H1 (cell line): ENCODE measurements at regions not wholly inside any gene's neighbourhood (a gene's known extent, or its start where the extent isn't known, plus 50 kb on each side); places are given as distances from the start of the nearest gene placed in this dataset.
A peak's percentile ranks its signal among the peaks of the same experiment; 100 is the strongest.

Source experiments
- CTCF ChIA-PET: fragments of 300-600 bp; sonication (Branson Sonifier 250); formaldehyde crosslinking; loops from one replicate; lab custom pipeline; 2021; ENCODE audit not compliant: partially characterized antibody; lab: Charles Lee
- POLR2A ChIA-PET: fragments of 300-600 bp; sonication (Branson Sonifier 250); formaldehyde crosslinking; loops from one replicate; lab custom pipeline; 2021; ENCODE audit warnings: inconsistent platforms; ENCODE audit not compliant: partially characterized antibody; lab: Charles Lee
- DNase-seq, 2 experiments: peaks; one replicate each; pipeline versions ENCODE4 v3.0.0 to v3.0.0-alpha.2; 2010 to 2022; ENCODE audit warnings: low spot score in 2 of 2, low read depth in 1 of 2, mixed read lengths in 1 of 2
- FAIRE-seq: peaks from 2 replicates; lab custom pipeline; 2011; peaks lifted over from hg19 to GRCh38; lab: Jason Lieb, UNC
- H2AFZ ChIP-seq: 2 replicates; pipeline ENCODE4 v1.8.1; 2012; ENCODE audit warnings: low read length, inconsistent platforms
- H2AK5ac ChIP-seq: 2 replicates; pipeline ENCODE4 v1.6.1; 2013; ENCODE audit warnings: low read depth, low read length
- H2BK120ac ChIP-seq: replicated peaks from 2 replicates; pipeline ENCODE3; 2013; ENCODE audit warnings: low read depth, low read length, inconsistent platforms
- H2BK12ac ChIP-seq: 2 replicates; pipeline ENCODE4 v1.6.1; 2013; ENCODE audit warnings: low read depth, low read length
- H2BK15ac ChIP-seq: 2 replicates; pipeline ENCODE4 v1.6.1; 2013; ENCODE audit warnings: low read length
- H2BK20ac ChIP-seq: 2 replicates; pipeline ENCODE4 v1.6.1; 2013; ENCODE audit warnings: low read length
- H2BK5ac ChIP-seq: 2 replicates; pipeline ENCODE4 v1.6.1; 2013; ENCODE audit warnings: low read depth, low read length
- H3K14ac ChIP-seq: 2 replicates; pipeline ENCODE4 v1.6.1; 2013; ENCODE audit warnings: inconsistent platforms; ENCODE audit not compliant: insufficient read length
- H3K18ac ChIP-seq: 2 replicates; pipeline ENCODE4 v1.6.1; 2013; ENCODE audit warnings: low read length; ENCODE audit errors: extremely low read depth
- H3K23ac ChIP-seq: 2 replicates; pipeline ENCODE4 v1.6.1; 2013; ENCODE audit warnings: inconsistent platforms; ENCODE audit not compliant: insufficient read length
- H3K23me2 ChIP-seq: 2 replicates; pipeline ENCODE4 v1.6.1; 2013; ENCODE audit warnings: low read depth, low read length
- H3K27ac ChIP-seq: 2 replicates; pipeline ENCODE4 v1.6.1; 2011; ENCODE audit warnings: low read depth, low read length, inconsistent platforms
- H3K27me3 ChIP-seq, 4 experiments: replicated peaks in 1 of 4; 1 replicate in 1 of 4; 2 replicates in 3 of 4; pipeline versions ENCODE4 v1.6.1 to v1.8.1; 2011 to 2013; ENCODE audit warnings: low read length in 3 of 4, mild to moderate bottlenecking in 3 of 4, inconsistent platforms in 2 of 4, mixed read lengths in 2 of 4, moderate library complexity in 1 of 4; ENCODE audit not compliant: control insufficient read depth in 3 of 4, insufficient read depth in 3 of 4; ENCODE audit errors: extremely low read depth in 1 of 4
- H3K36me3 ChIP-seq, 4 experiments: 2 replicates each; pipeline versions ENCODE4 v1.6.1 to v1.8.1; 2011 to 2013; ENCODE audit warnings: mild to moderate bottlenecking in 4 of 4, low read length in 3 of 4, moderate library complexity in 2 of 4, control low read depth in 1 of 4, inconsistent platforms in 1 of 4; ENCODE audit not compliant: insufficient read depth in 4 of 4, control insufficient read depth in 2 of 4
- H3K4ac ChIP-seq: replicated peaks from 2 replicates; pipeline ENCODE3; 2013; ENCODE audit warnings: low read length, low read depth, mixed read lengths, inconsistent platforms; ENCODE audit not compliant: insufficient read length
- H3K4me1 ChIP-seq, 4 experiments: replicated peaks in 1 of 4; 1 replicate in 1 of 4; 2 replicates in 3 of 4; pipeline versions ENCODE4 v1.6.1 to v1.8.1; 2011 to 2013; ENCODE audit warnings: low read length in 3 of 4, inconsistent platforms in 2 of 4, mixed read lengths in 1 of 4; ENCODE audit not compliant: insufficient read depth in 4 of 4, control insufficient read depth in 3 of 4
- H3K4me2 ChIP-seq, 2 experiments: 2 replicates each; pipeline versions ENCODE4 v1.6.1 to v1.8.1; 2011 to 2013; ENCODE audit warnings: low read depth in 2 of 2, low read length in 2 of 2, control low read depth in 1 of 2, inconsistent platforms in 1 of 2, mild to moderate bottlenecking in 1 of 2; ENCODE audit not compliant: insufficient read depth in 1 of 2
- H3K4me3 ChIP-seq, 4 experiments: fragments of 200-600, 300-600 bp in 1 of 4; sonication (generic), shearing (Covaris generic), sonication (Bioruptor Twin) in 1 of 4; 2 replicates each; pipeline versions ENCODE4 v1.5.1 to v1.8.1; 2011 to 2016; ENCODE audit warnings: low read length in 4 of 4, low read depth in 3 of 4, control low read depth in 2 of 4, inconsistent platforms in 2 of 4, mild to moderate bottlenecking in 2 of 4, mixed read lengths in 1 of 4, moderate library complexity in 1 of 4; ENCODE audit not compliant: insufficient read depth in 2 of 4; ENCODE audit errors: extremely low read depth in 1 of 4
- H3K56ac ChIP-seq: replicated peaks from 2 replicates; pipeline ENCODE3; 2013; ENCODE audit warnings: low read depth, mild to moderate bottlenecking, mixed read lengths, low read length, inconsistent platforms; ENCODE audit not compliant: insufficient read length
- H3K79me1 ChIP-seq: 2 replicates; pipeline ENCODE4 v1.6.1; 2013; ENCODE audit warnings: low read depth, low read length, control low read depth
- H3K79me2 ChIP-seq, 2 experiments: 2 replicates each; pipeline versions ENCODE4 v1.6.1 to v1.8.1; 2012 to 2013; ENCODE audit warnings: low read length in 2 of 2, mild to moderate bottlenecking in 2 of 2, inconsistent platforms in 1 of 2; ENCODE audit not compliant: insufficient read depth in 2 of 2, control insufficient read depth in 1 of 2
- H3K9ac ChIP-seq, 4 experiments: replicated peaks in 1 of 4; 1 replicate in 1 of 4; 2 replicates in 3 of 4; pipeline versions ENCODE4 v1.6.1 to v1.8.1; 2011 to 2013; ENCODE audit warnings: low read depth in 3 of 4, low read length in 3 of 4, control low read depth in 2 of 4, mild to moderate bottlenecking in 2 of 4, moderate library complexity in 2 of 4, inconsistent platforms in 1 of 4; ENCODE audit errors: extremely low read depth in 1 of 4
- H3K9me3 ChIP-seq, 2 experiments: 2 replicates each; pipeline versions ENCODE4 v1.6.1 to v1.8.1; 2012 to 2013; ENCODE audit warnings: mild to moderate bottlenecking in 2 of 2, moderate library complexity in 2 of 2, control low read depth in 1 of 2, inconsistent platforms in 1 of 2, low read depth in 1 of 2, low read length in 1 of 2, mixed read lengths in 1 of 2; ENCODE audit not compliant: insufficient read depth in 2 of 2
- H4K20me1 ChIP-seq, 2 experiments: replicated peaks in 1 of 2; 2 replicates each; pipeline versions ENCODE3 to v1.8.1; 2011 to 2013; ENCODE audit warnings: inconsistent platforms in 2 of 2, low read length in 2 of 2, mild to moderate bottlenecking in 1 of 2; ENCODE audit not compliant: insufficient read depth in 2 of 2, control insufficient read depth in 1 of 2
- H4K5ac ChIP-seq: 2 replicates; pipeline ENCODE4 v1.6.1; 2013; ENCODE audit warnings: low read length, low read depth, mixed read lengths, inconsistent platforms; ENCODE audit not compliant: insufficient read length
- H4K8ac ChIP-seq: 2 replicates; pipeline ENCODE4 v1.8.0; 2013; ENCODE audit warnings: mild to moderate bottlenecking, moderate library complexity, low read length, inconsistent platforms; ENCODE audit not compliant: insufficient read depth; ENCODE audit errors: extremely low read depth
- H4K91ac ChIP-seq: replicated peaks from 2 replicates; pipeline ENCODE3; 2013; ENCODE audit warnings: low read length, mixed read lengths, inconsistent platforms; ENCODE audit not compliant: insufficient read length
- CEBPB ChIP-seq: IDR thresholded peaks from 2 replicates; pipeline ENCODE4 v1.6.1; 2012; ENCODE audit warnings: low read depth, low read length
- EP300 ChIP-seq, 2 experiments: IDR thresholded peaks; 1 replicate in 1 of 2; 2 replicates in 1 of 2; pipeline ENCODE4 v1.6.1; 2011 to 2012; ENCODE audit warnings: low read depth in 2 of 2, low read length in 2 of 2, mild to moderate bottlenecking in 2 of 2, borderline replicate concordance in 1 of 2, inconsistent platforms in 1 of 2, moderate library complexity in 1 of 2
- FOSL1 ChIP-seq: IDR thresholded peaks from 2 replicates; pipeline ENCODE4 v1.6.1; 2011; ENCODE audit warnings: mild to moderate bottlenecking, low read depth, low read length, moderate library complexity; ENCODE audit not compliant: insufficient read depth
- HDAC6 ChIP-seq: IDR thresholded peaks from one replicate; pipeline ENCODE4 v1.7.1; 2012; ENCODE audit warnings: low read depth, mild to moderate bottlenecking, inconsistent platforms, low read length, moderate library complexity
- KDM4A ChIP-seq: IDR thresholded peaks from one replicate; pipeline ENCODE4 v1.7.1; 2012; ENCODE audit warnings: low read depth, mild to moderate bottlenecking, moderate library complexity, low read length, inconsistent platforms; ENCODE audit not compliant: severe bottlenecking
- NRF1 ChIP-seq: IDR thresholded peaks from 2 replicates; pipeline ENCODE4 v1.6.1; 2011; ENCODE audit warnings: mild to moderate bottlenecking, low read depth, low read length, improper control_type of control experiment
- POU5F1 ChIP-seq: IDR thresholded peaks from 2 replicates; pipeline ENCODE4 v1.6.1; 2011; ENCODE audit warnings: low read depth, mild to moderate bottlenecking, low read length, moderate library complexity
- SIX5 ChIP-seq: IDR thresholded peaks from 2 replicates; pipeline ENCODE4 v1.6.1; 2011; ENCODE audit warnings: mild to moderate bottlenecking, low read depth, low read length
- SUZ12 ChIP-seq: fragments of 200-600 bp; sonication (generic); IDR thresholded peaks from 2 replicates; pipeline ENCODE4 v1.6.1; 2012; ENCODE audit warnings: mild to moderate bottlenecking, inconsistent platforms, low read length, moderate library complexity, mixed read lengths
- TAF1 ChIP-seq: IDR thresholded peaks from 2 replicates; pipeline ENCODE4 v1.6.1; 2011; ENCODE audit warnings: mild to moderate bottlenecking, low read depth, low read length
- ZNF274 ChIP-seq: IDR thresholded peaks from 2 replicates; pipeline ENCODE4 v1.7.0; 2012; ENCODE audit warnings: low read length, borderline replicate concordance; ENCODE audit errors: extremely low read depth
- WGBS, 2 experiments: shearing (Covaris generic) in 1 of 2; methylation state at CpG; one replicate each; pipeline versions ENCODE4 v1.1.6 to v1.1.7; 2013 to 2015; ENCODE audit warnings: low lambda C conversion rate in 2 of 2, mixed read lengths in 2 of 2, inconsistent platforms in 1 of 2, low coverage in 1 of 2, missing lambda C conversion rate in 1 of 2; ENCODE audit not compliant: insufficient replicate concordance in 2 of 2, insufficient coverage in 1 of 2, insufficient read length in 1 of 2; ENCODE audit errors: extremely low coverage in 1 of 2, missing lambda C conversion rate in 1 of 2; 5-methylcytosine and 5-hydroxymethylcytosine counted together
- TF ChIP-seq, protein P1 (sequence below): IDR thresholded peaks from 2 replicates; pipeline ENCODE4 v1.6.1; 2011; ENCODE audit warnings: low read depth, mild to moderate bottlenecking, low read length; ENCODE audit not compliant: insufficient read depth

DNA sequence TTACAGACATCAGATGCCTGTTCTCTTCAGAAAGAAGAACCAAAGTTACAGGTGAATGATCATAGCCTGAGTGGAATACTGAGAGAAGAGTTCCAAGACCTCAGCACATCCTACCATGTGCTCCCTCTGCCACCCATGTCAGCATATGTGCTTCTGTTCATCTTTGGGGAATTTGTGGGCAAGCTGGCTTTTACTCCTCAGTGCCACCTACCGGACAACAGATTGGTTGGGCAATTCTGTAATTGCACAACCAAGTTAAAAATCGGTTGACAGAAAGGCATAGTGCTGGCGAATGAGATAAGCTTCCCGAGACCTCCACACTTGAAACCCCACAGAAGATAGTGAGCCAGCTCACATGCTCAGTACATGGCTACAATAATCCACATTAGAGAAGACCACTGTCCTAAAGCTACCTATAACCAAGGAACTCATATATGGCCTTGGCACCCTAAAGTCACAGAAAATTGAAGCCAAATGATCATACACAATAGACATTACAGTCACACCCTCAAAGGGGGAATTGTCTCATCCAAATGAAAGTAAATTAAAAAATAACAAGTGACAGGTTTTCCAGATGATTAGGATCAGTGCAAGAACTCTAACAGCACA is 1238.0 kb upstream of the NUDT12 start:
- H3K4me2 ChIP-seq = no peak overlapping the region
- no peak overlapping the region for H2BK12ac ChIP-seq
- H4K5ac ChIP-seq = no peak overlapping the region
- peak; percentile 42 for FAIRE-seq
- 83% methylated on average over 4 of the region's 4 CpGs; no CpG with 5 or more reads in 1 of the 2 experiments for WGBS, 2 experiments
- H2AK5ac ChIP-seq = no peak overlapping the region
- H3K56ac ChIP-seq = no peak overlapping the region
- H4K91ac ChIP-seq = no peak overlapping the region
- no peak overlapping the region for H3K4me3 ChIP-seq
- no peaks in the 10 kb centered on the region for H3K9me3 ChIP-seq
- POLR2A ChIA-PET = no interaction called here
- H4K8ac ChIP-seq = no peak overlapping the region
- H2BK5ac ChIP-seq = no peak overlapping the region
- H2BK120ac ChIP-seq = no peak overlapping the region
- H3K36me3 ChIP-seq = no peaks in the 10 kb centered on the region
- DNase-seq = peak in 1 of 2 experiments; percentile 2
- no peaks in the 10 kb centered on the region for H3K27me3 ChIP-seq
- CTCF ChIA-PET = interaction anchor here (0.7 to 2.2 kb wide), 12 partner anchors 8 to 212 kb away, joined by 3 to 10 read pairs (median 3); no protein-coding TSS in a partner anchor
- no peak overlapping the region for H3K23ac ChIP-seq
- H2BK15ac ChIP-seq = no peak overlapping the region
- H3K79me1 ChIP-seq = no peaks in the 10 kb centered on the region
- no peaks in the 10 kb centered on the region for H3K23me2 ChIP-seq
- no peak overlapping the region for H3K14ac ChIP-seq
- no peak overlapping the region for H2AFZ ChIP-seq
- H3K79me2 ChIP-seq = no peaks in the 10 kb centered on the region
- H4K20me1 ChIP-seq = no peaks in the 10 kb centered on the region
- no peak overlapping the region for H3K18ac ChIP-seq
- no peak overlapping the region for H3K4ac ChIP-seq
- H3K4me1 ChIP-seq = no peaks in the 10 kb centered on the region
- no peak overlapping the region for H3K27ac ChIP-seq
- no peak overlapping the region for H3K9ac ChIP-seq
- H2BK20ac ChIP-seq = no peak overlapping the region
- TF ChIP-seq HDAC6 (no peak), EP300 (IDR thresholded peaks at IDR 0.05; ENCODE audit: borderline replicate concordance in 1 of 2, low read depth in 2 of 2, low read length in 2 of 2) (no peak), SIX5 (no peak), KDM4A (no peak), POU5F1 (no peak), TAF1 (no peak), NRF1 (no peak), ZNF274 (no peak), CEBPB (peak; percentile 96), SUZ12 (no peak), FOSL1 (no peak)
- TF ChIP-seq, protein P1, sequence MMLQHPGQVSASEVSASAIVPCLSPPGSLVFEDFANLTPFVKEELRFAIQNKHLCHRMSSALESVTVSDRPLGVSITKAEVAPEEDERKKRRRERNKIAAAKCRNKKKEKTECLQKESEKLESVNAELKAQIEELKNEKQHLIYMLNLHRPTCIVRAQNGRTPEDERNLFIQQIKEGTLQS = no peak
